H1 (cell line): ENCODE measurements at regions not wholly inside any gene's neighbourhood (a gene's known extent, or its start where the extent isn't known, plus 50 kb on each side); places are given as distances from the start of the nearest gene placed in this dataset.

ENCODE experiments used
- CTCF ChIA-PET: fragments of 300-600 bp; sonication (Branson Sonifier 250); formaldehyde crosslinking; loops from one replicate; lab custom pipeline; 2021; ENCODE audit not compliant: partially characterized antibody; lab: Charles Lee
- POLR2A ChIA-PET: fragments of 300-600 bp; sonication (Branson Sonifier 250); formaldehyde crosslinking; loops from one replicate; lab custom pipeline; 2021; ENCODE audit warnings: inconsistent platforms; ENCODE audit not compliant: partially characterized antibody; lab: Charles Lee
- DNase-seq, 2 experiments: peaks; one replicate each; pipeline versions ENCODE4 v3.0.0 to v3.0.0-alpha.2; 2010 to 2022; ENCODE audit warnings: low spot score in 2 of 2, low read depth in 1 of 2, mixed read lengths in 1 of 2
- FAIRE-seq: peaks from 2 replicates; lab custom pipeline; 2011; peaks lifted over from hg19 to GRCh38; lab: Jason Lieb, UNC
- H2AFZ ChIP-seq: 2 replicates; pipeline ENCODE4 v1.8.1; 2012; ENCODE audit warnings: low read length, inconsistent platforms
- H2AK5ac ChIP-seq: 2 replicates; pipeline ENCODE4 v1.6.1; 2013; ENCODE audit warnings: low read depth, low read length
- H2BK120ac ChIP-seq: replicated peaks from 2 replicates; pipeline ENCODE3; 2013; ENCODE audit warnings: low read depth, low read length, inconsistent platforms
- H2BK12ac ChIP-seq: 2 replicates; pipeline ENCODE4 v1.6.1; 2013; ENCODE audit warnings: low read depth, low read length
- H2BK15ac ChIP-seq: 2 replicates; pipeline ENCODE4 v1.6.1; 2013; ENCODE audit warnings: low read length
- H2BK20ac ChIP-seq: 2 replicates; pipeline ENCODE4 v1.6.1; 2013; ENCODE audit warnings: low read length
- H2BK5ac ChIP-seq: 2 replicates; pipeline ENCODE4 v1.6.1; 2013; ENCODE audit warnings: low read depth, low read length
- H3K14ac ChIP-seq: 2 replicates; pipeline ENCODE4 v1.6.1; 2013; ENCODE audit warnings: inconsistent platforms; ENCODE audit not compliant: insufficient read length
- H3K18ac ChIP-seq: 2 replicates; pipeline ENCODE4 v1.6.1; 2013; ENCODE audit warnings: low read length; ENCODE audit errors: extremely low read depth
- H3K23ac ChIP-seq: 2 replicates; pipeline ENCODE4 v1.6.1; 2013; ENCODE audit warnings: inconsistent platforms; ENCODE audit not compliant: insufficient read length
- H3K23me2 ChIP-seq: 2 replicates; pipeline ENCODE4 v1.6.1; 2013; ENCODE audit warnings: low read depth, low read length
- H3K27ac ChIP-seq: 2 replicates; pipeline ENCODE4 v1.6.1; 2011; ENCODE audit warnings: low read depth, low read length, inconsistent platforms
- H3K27me3 ChIP-seq, 4 experiments: replicated peaks in 1 of 4; 1 replicate in 1 of 4; 2 replicates in 3 of 4; pipeline versions ENCODE4 v1.6.1 to v1.8.1; 2011 to 2013; ENCODE audit warnings: low read length in 3 of 4, mild to moderate bottlenecking in 3 of 4, inconsistent platforms in 2 of 4, mixed read lengths in 2 of 4, moderate library complexity in 1 of 4; ENCODE audit not compliant: control insufficient read depth in 3 of 4, insufficient read depth in 3 of 4; ENCODE audit errors: extremely low read depth in 1 of 4
- H3K36me3 ChIP-seq, 4 experiments: 2 replicates each; pipeline versions ENCODE4 v1.6.1 to v1.8.1; 2011 to 2013; ENCODE audit warnings: mild to moderate bottlenecking in 4 of 4, low read length in 3 of 4, moderate library complexity in 2 of 4, control low read depth in 1 of 4, inconsistent platforms in 1 of 4; ENCODE audit not compliant: insufficient read depth in 4 of 4, control insufficient read depth in 2 of 4
- H3K4ac ChIP-seq: replicated peaks from 2 replicates; pipeline ENCODE3; 2013; ENCODE audit warnings: low read length, low read depth, mixed read lengths, inconsistent platforms; ENCODE audit not compliant: insufficient read length
- H3K4me1 ChIP-seq, 4 experiments: replicated peaks in 1 of 4; 1 replicate in 1 of 4; 2 replicates in 3 of 4; pipeline versions ENCODE4 v1.6.1 to v1.8.1; 2011 to 2013; ENCODE audit warnings: low read length in 3 of 4, inconsistent platforms in 2 of 4, mixed read lengths in 1 of 4; ENCODE audit not compliant: insufficient read depth in 4 of 4, control insufficient read depth in 3 of 4
- H3K4me2 ChIP-seq, 2 experiments: 2 replicates each; pipeline versions ENCODE4 v1.6.1 to v1.8.1; 2011 to 2013; ENCODE audit warnings: low read depth in 2 of 2, low read length in 2 of 2, control low read depth in 1 of 2, inconsistent platforms in 1 of 2, mild to moderate bottlenecking in 1 of 2; ENCODE audit not compliant: insufficient read depth in 1 of 2
- H3K4me3 ChIP-seq, 4 experiments: fragments of 200-600, 300-600 bp in 1 of 4; sonication (generic), shearing (Covaris generic), sonication (Bioruptor Twin) in 1 of 4; 2 replicates each; pipeline versions ENCODE4 v1.5.1 to v1.8.1; 2011 to 2016; ENCODE audit warnings: low read length in 4 of 4, low read depth in 3 of 4, control low read depth in 2 of 4, inconsistent platforms in 2 of 4, mild to moderate bottlenecking in 2 of 4, mixed read lengths in 1 of 4, moderate library complexity in 1 of 4; ENCODE audit not compliant: insufficient read depth in 2 of 4; ENCODE audit errors: extremely low read depth in 1 of 4
- H3K56ac ChIP-seq: replicated peaks from 2 replicates; pipeline ENCODE3; 2013; ENCODE audit warnings: low read depth, mild to moderate bottlenecking, mixed read lengths, low read length, inconsistent platforms; ENCODE audit not compliant: insufficient read length
- H3K79me1 ChIP-seq: 2 replicates; pipeline ENCODE4 v1.6.1; 2013; ENCODE audit warnings: low read depth, low read length, control low read depth
- H3K79me2 ChIP-seq, 2 experiments: 2 replicates each; pipeline versions ENCODE4 v1.6.1 to v1.8.1; 2012 to 2013; ENCODE audit warnings: low read length in 2 of 2, mild to moderate bottlenecking in 2 of 2, inconsistent platforms in 1 of 2; ENCODE audit not compliant: insufficient read depth in 2 of 2, control insufficient read depth in 1 of 2
- H3K9ac ChIP-seq, 4 experiments: replicated peaks in 1 of 4; 1 replicate in 1 of 4; 2 replicates in 3 of 4; pipeline versions ENCODE4 v1.6.1 to v1.8.1; 2011 to 2013; ENCODE audit warnings: low read depth in 3 of 4, low read length in 3 of 4, control low read depth in 2 of 4, mild to moderate bottlenecking in 2 of 4, moderate library complexity in 2 of 4, inconsistent platforms in 1 of 4; ENCODE audit errors: extremely low read depth in 1 of 4
- H3K9me3 ChIP-seq, 2 experiments: 2 replicates each; pipeline versions ENCODE4 v1.6.1 to v1.8.1; 2012 to 2013; ENCODE audit warnings: mild to moderate bottlenecking in 2 of 2, moderate library complexity in 2 of 2, control low read depth in 1 of 2, inconsistent platforms in 1 of 2, low read depth in 1 of 2, low read length in 1 of 2, mixed read lengths in 1 of 2; ENCODE audit not compliant: insufficient read depth in 2 of 2
- H4K20me1 ChIP-seq, 2 experiments: replicated peaks in 1 of 2; 2 replicates each; pipeline versions ENCODE3 to v1.8.1; 2011 to 2013; ENCODE audit warnings: inconsistent platforms in 2 of 2, low read length in 2 of 2, mild to moderate bottlenecking in 1 of 2; ENCODE audit not compliant: insufficient read depth in 2 of 2, control insufficient read depth in 1 of 2
- H4K5ac ChIP-seq: 2 replicates; pipeline ENCODE4 v1.6.1; 2013; ENCODE audit warnings: low read length, low read depth, mixed read lengths, inconsistent platforms; ENCODE audit not compliant: insufficient read length
- H4K8ac ChIP-seq: 2 replicates; pipeline ENCODE4 v1.8.0; 2013; ENCODE audit warnings: mild to moderate bottlenecking, moderate library complexity, low read length, inconsistent platforms; ENCODE audit not compliant: insufficient read depth; ENCODE audit errors: extremely low read depth
- H4K91ac ChIP-seq: replicated peaks from 2 replicates; pipeline ENCODE3; 2013; ENCODE audit warnings: low read length, mixed read lengths, inconsistent platforms; ENCODE audit not compliant: insufficient read length
- ATF2 ChIP-seq: IDR thresholded peaks from 2 replicates; pipeline ENCODE4 v1.6.1; 2012; ENCODE audit warnings: low read length, inconsistent platforms
- BRCA1 ChIP-seq: IDR thresholded peaks from 2 replicates; pipeline ENCODE4 v1.6.1; 2012; ENCODE audit warnings: low read depth, low read length, improper control_type of control experiment
- CHD1 ChIP-seq: IDR thresholded peaks from 2 replicates; pipeline ENCODE4 v1.6.1; 2012; ENCODE audit warnings: low read depth, low read length, improper control_type of control experiment
- CHD2 ChIP-seq: IDR thresholded peaks from 2 replicates; pipeline ENCODE4 v1.6.1; 2012; ENCODE audit warnings: low read length, improper control_type of control experiment
- EZH2 ChIP-seq: fragments of 200-600 bp; sonication (generic); IDR thresholded peaks from 2 replicates; pipeline ENCODE4 v1.7.1; 2012; ENCODE audit warnings: low read depth, mild to moderate bottlenecking, moderate library complexity, low read length, inconsistent platforms; ENCODE audit not compliant: severe bottlenecking
- GABPA ChIP-seq: IDR thresholded peaks from 2 replicates; pipeline ENCODE4 v1.6.1; 2011; ENCODE audit warnings: mild to moderate bottlenecking, low read length, moderate library complexity, borderline replicate concordance; ENCODE audit not compliant: insufficient read depth
- POLR2A ChIP-seq, 2 experiments: IDR thresholded peaks; 1 replicate in 1 of 2; 2 replicates in 1 of 2; pipeline ENCODE4 v1.6.1; 2011; ENCODE audit warnings: low read depth in 2 of 2, low read length in 2 of 2, mild to moderate bottlenecking in 2 of 2; ENCODE audit errors: control extremely low read depth in 1 of 2
- SIX5 ChIP-seq: IDR thresholded peaks from 2 replicates; pipeline ENCODE4 v1.6.1; 2011; ENCODE audit warnings: mild to moderate bottlenecking, low read depth, low read length
- WGBS, 2 experiments: shearing (Covaris generic) in 1 of 2; methylation state at CpG; one replicate each; pipeline versions ENCODE4 v1.1.6 to v1.1.7; 2013 to 2015; ENCODE audit warnings: low lambda C conversion rate in 2 of 2, mixed read lengths in 2 of 2, inconsistent platforms in 1 of 2, low coverage in 1 of 2, missing lambda C conversion rate in 1 of 2; ENCODE audit not compliant: insufficient replicate concordance in 2 of 2, insufficient coverage in 1 of 2, insufficient read length in 1 of 2; ENCODE audit errors: extremely low coverage in 1 of 2, missing lambda C conversion rate in 1 of 2; 5-methylcytosine and 5-hydroxymethylcytosine counted together

GRCh38 chr5:159642379-159642778 is 273.9 kb upstream of the ADRA1B start:
- no peak overlapping the region for H4K5ac ChIP-seq
- ChIA-PET POLR2A (no interaction called here), CTCF (interaction anchor here (0.6 to 1.6 kb wide), 2 partner anchors 11 to 711 kb away, joined by 3 to 4 read pairs; no protein-coding TSS in a partner anchor)
- H3K23me2 ChIP-seq = no peaks in the 10 kb centered on the region
- no peaks in the 10 kb centered on the region for H4K20me1 ChIP-seq
- no peak overlapping the region for H2BK12ac ChIP-seq
- no peak overlapping the region for H3K14ac ChIP-seq
- no peaks in the 10 kb centered on the region for H3K27me3 ChIP-seq
- no peak overlapping the region for H3K9ac ChIP-seq
- no peaks in the 10 kb centered on the region; a peak in 1 of 4 replicates for H3K9me3 ChIP-seq
- no peak overlapping the region for H3K56ac ChIP-seq
- no peak overlapping the region for H3K4me3 ChIP-seq
- H3K27ac ChIP-seq = no peak overlapping the region
- no peak overlapping the region for H2AFZ ChIP-seq
- H3K18ac ChIP-seq = no peak overlapping the region
- WGBS, 2 experiments = 95% methylated on average over 2 of the region's 2 CpGs; no CpG with 5 or more reads in 1 of the 2 experiments
- DNase-seq (no peak), FAIRE-seq (no peak)
- no peak overlapping the region for H2BK120ac ChIP-seq
- H3K4ac ChIP-seq = no peak overlapping the region
- no peak overlapping the region for H2AK5ac ChIP-seq
- H3K4me2 ChIP-seq = no peak overlapping the region
- no peak overlapping the region for H2BK5ac ChIP-seq
- H3K79me2 ChIP-seq = no peaks in the 10 kb centered on the region
- TF ChIP-seq CHD1 = no peak
- TF ChIP-seq SIX5 = no peak
- TF ChIP-seq EZH2 = no peak
- TF ChIP-seq GABPA = no peak
- no peak for TF ChIP-seq CHD2
- no peak for TF ChIP-seq POLR2A (IDR thresholded peaks at IDR 0.05; ENCODE audit: control extremely low read depth in 1 of 2, low read depth in 2 of 2, low read length in 2 of 2)
- TF ChIP-seq ATF2 = no peak
- no peak for TF ChIP-seq BRCA1
- H3K4me1 ChIP-seq = peaks cover 0 to 9% (median 3%) of the 10 kb centered on the region in 4 experiments; a peak in 4 of 7 replicates
- H3K36me3 ChIP-seq = no peaks in the 10 kb centered on the region
- H3K79me1 ChIP-seq = no peaks in the 10 kb centered on the region
- H4K91ac ChIP-seq = no peak overlapping the region
- no peak overlapping the region for H4K8ac ChIP-seq
- no peak overlapping the region for H2BK20ac ChIP-seq
- no peak overlapping the region for H3K23ac ChIP-seq
- no peak overlapping the region for H2BK15ac ChIP-seq
